MV-4-11 (cell line): ENCODE measurements at regions not wholly inside any gene's neighbourhood (a gene's known extent, or its start where the extent isn't known, plus 50 kb on each side); places are given as distances from the start of the nearest gene placed in this dataset.
"Not testable (repeated sequence)": the region's sequence is repeated elsewhere in the genome, so short reads cannot be mapped to it uniquely, and the experiment has no call there.

Source experiments
- DNase-seq: peaks from one replicate; lab custom pipeline; 2025; lab: John Stamatoyannopoulos, UW

GRCh38 chr14:106058342-106058741, 532.0 kb downstream of the TMEM121 start:
- no peak for DNase-seq

GRCh38 chr14:106060276-106060975, 534.0 kb downstream of the TMEM121 start:
- DNase-seq, result no peak

- not testable (repeated sequence) for DNase-seq
These were observed 535.6 kb downstream of the TMEM121 start for GRCh38 chr14:106061877-106062500.

GRCh38 chr14:106062502-106063272, 536.3 kb downstream of the TMEM121 start:
- no peak for DNase-seq

- DNase-seq, result no peak
These were observed 541.6 kb downstream of the TMEM121 start for GRCh38 chr14:106067935-106068334.

- DNase-seq, result no peak
These were observed 543.6 kb downstream of the TMEM121 start for GRCh38 chr14:106069804-106070625.

GRCh38 chr14:106080922-106081321, 554.5 kb downstream of the TMEM121 start:
- no peak for DNase-seq

GRCh38 chr14:106081721-106082120, 555.3 kb downstream of the TMEM121 start:
- not testable (repeated sequence) for DNase-seq

GRCh38 chr14:106083082-106083481, 556.7 kb downstream of the TMEM121 start:
- DNase-seq, result no peak

- DNase-seq, result no peak
These were observed 561.5 kb downstream of the TMEM121 start for GRCh38 chr14:106087837-106088236.

- not testable (repeated sequence) for DNase-seq
These were observed 562.5 kb downstream of the TMEM121 start for GRCh38 chr14:106088860-106089259.

- no peak for DNase-seq
These were observed 568.3 kb downstream of the TMEM121 start for GRCh38 chr14:106094654-106095189.

GRCh38 chr14:106107703-106108102, 581.3 kb downstream of the TMEM121 start:
- no peak for DNase-seq

- DNase-seq, result no peak
These were observed 583.0 kb downstream of the TMEM121 start for GRCh38 chr14:106109337-106109736.

GRCh38 chr14:106115401-106115800, 589.0 kb downstream of the TMEM121 start:
- DNase-seq, result no peak

- not testable (repeated sequence) for DNase-seq
These were observed 590.1 kb downstream of the TMEM121 start for GRCh38 chr14:106116339-106116930.

GRCh38 chr14:106120101-106120500, 593.7 kb downstream of the TMEM121 start:
- no peak for DNase-seq

- DNase-seq, result peak; percentile 50
These were observed 602.9 kb downstream of the TMEM121 start for GRCh38 chr14:106129274-106129673.

GRCh38 chr14:106129904-106130661, 603.7 kb downstream of the TMEM121 start:
- DNase-seq, result not testable (repeated sequence)

GRCh38 chr14:106133126-106133525, 606.7 kb downstream of the TMEM121 start:
- DNase-seq, result not testable (repeated sequence)

GRCh38 chr14:106134886-106135285, 608.5 kb downstream of the TMEM121 start:
- no peak for DNase-seq
